GM19025 (cell line): ENCODE measurements at regions not wholly inside any gene's neighbourhood (a gene's known extent, or its start where the extent isn't known, plus 50 kb on each side); places are given as distances from the start of the nearest gene placed in this dataset.

ENCODE experiments used
- ATAC-seq: cut with Tn5 transposase; IDR thresholded peaks from one replicate; pipeline ENCODE4 v1.9.1; 2021; ENCODE audit warnings: mild to moderate bottlenecking, low read depth, moderate library complexity; ENCODE audit not compliant: unreplicated experiment

DNA sequence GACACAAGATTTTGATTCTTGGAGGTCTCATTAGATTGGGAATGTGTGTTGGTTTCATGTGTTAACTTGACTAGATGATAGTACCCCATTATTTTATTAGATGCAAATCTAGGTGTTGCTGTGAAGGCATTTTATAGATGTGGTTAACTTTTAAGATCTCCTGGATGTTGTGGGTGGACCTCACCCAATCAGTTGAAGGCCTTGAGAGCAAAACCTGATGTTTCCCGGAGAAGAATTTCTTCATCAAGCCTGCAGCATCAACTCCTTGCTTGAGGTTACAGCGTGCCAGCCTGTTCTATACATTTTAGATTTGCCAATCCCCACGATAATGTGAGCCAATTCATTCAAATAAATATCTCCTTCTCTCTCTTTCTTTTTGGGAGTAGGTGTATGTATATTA lies 66.8 kb upstream of the EXOC2 start:
- no peak for ATAC-seq

DNA sequence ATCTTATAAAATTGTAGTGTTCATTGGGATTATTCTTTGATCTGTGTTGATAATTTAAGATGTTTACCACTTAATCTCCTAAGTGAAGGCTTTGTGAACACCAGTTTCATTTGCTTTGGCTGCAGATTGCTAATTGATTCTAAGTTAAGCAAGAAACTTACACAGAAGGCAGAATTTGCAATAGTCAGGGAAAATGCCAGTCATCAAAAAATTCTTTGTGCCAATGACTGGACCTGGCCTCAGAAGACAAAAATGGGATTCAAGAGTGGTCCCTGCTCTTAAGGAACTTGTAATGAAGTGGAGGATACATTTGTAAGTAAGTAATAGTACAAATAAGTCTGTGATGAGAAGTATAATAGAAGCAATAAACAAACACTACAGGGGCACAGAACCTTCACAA lies 63.3 kb upstream of the EXOC2 start:
- ATAC-seq = no peak

DNA sequence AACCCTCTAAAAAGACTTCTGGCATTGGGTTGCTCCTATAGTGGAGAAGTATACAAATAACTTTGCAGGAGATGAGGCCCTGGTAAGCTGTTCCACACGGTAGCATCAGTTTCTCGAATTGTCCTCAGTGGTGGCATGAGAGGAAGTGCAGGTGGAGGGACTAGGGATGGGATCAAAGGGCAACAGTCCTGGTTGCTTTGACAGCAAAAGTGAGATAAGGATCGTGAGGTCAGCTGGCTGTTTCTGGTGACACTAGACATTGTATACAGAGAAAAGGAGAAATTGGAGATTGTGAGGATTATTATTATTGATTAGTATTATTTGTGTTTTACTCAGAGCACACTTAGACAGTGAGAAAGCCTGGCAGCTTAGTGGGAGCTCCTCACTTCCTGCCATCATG lies 61.3 kb upstream of the EXOC2 start:
- ATAC-seq = no peak

DNA sequence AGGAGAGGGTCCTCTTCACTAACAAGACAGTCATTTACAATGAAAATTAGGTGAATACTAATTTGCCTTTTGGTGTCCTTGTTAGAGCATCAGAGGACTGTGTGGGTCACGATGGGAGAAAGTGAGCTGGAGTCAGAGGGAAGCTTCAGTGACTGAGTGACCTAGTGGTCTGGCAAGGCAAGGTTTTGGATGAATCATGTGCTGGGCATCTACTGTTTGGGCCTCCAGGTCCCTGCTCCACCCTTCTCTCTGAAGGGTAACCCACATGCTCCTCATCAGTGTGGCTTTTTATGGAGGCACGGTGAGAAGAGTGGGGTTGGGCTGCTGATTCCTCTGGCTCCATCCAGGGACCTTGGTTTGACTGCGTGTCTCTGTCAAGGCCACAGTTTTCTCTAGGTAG lies 60.5 kb upstream of the EXOC2 start:
- no peak for ATAC-seq

DNA sequence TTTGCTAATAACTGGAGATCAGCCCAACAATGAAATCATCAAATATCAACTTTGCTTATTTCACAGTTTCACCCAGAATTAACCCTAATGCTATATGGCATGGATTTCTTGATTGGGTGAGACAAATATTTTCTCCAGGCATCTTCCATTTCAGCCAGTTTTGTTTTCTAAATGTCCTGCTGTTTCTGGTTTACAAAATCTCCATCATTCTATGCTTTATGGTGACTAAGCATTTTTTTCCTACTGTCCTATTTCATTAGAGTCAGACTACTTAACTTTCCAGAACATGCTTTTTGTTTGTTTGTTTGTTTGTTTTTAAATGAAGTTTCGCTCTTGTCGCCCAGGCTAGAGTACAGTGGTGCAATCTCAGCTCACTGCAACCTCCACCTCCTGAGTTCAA lies 59.5 kb upstream of the EXOC2 start:
- ATAC-seq = no peak

DNA sequence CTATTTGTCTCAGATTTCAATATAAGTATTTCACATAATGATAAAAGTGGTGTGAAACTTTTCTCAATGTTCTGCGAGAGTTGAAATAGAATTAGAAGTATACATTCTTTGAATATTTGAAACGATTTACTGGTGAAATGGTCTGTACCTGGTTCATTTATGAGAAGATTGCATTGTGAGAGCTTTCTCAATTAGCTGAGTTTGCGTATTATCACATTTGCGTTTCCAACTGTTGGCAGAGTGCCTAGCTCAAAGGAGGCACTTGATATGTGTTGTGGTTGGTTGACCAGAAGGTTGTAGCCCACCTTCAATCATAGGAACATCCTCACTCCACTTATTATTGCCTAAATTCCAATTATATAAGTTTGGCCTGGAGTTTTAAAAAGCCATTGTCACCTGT lies 58.8 kb upstream of the EXOC2 start:
- no peak for ATAC-seq

DNA sequence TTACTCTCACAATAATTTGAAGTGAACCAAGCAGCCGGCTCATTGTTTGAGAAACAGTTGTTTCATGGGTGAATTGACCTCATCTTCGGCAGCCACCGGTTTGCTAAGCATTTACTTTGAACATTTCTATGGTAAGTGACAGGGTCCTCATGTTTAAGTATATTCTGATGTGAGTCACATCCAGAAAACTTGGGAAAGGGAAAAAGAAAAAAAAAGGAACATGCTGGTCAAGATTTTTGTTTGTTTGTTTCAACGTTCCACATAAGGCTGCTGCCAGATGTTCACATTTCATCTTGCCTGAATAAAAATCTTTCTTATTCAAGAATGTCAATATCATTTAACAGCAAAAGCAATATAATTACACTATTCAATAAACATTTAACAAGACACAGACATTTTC lies 55.0 kb upstream of the EXOC2 start:
- no peak for ATAC-seq

DNA sequence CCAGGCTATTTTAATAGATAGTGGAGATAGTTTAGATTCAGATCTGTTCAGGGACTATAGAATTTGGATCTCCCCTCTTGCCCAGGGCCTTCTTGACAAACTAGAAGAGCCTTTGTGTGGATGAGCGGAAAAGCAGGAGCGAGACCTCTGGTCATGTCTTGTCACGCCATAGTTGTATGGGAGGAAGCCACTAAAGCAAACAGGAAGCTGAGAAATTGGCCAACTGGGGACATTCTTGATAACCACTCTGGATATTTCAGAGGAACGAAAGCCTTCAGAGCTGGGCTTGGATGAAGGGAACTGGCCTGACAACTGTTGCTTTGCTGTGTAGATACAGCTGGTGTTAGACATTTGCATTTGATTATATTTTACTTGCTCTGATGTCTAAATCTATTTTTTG lies 54.1 kb upstream of the EXOC2 start:
- ATAC-seq = no peak

DNA sequence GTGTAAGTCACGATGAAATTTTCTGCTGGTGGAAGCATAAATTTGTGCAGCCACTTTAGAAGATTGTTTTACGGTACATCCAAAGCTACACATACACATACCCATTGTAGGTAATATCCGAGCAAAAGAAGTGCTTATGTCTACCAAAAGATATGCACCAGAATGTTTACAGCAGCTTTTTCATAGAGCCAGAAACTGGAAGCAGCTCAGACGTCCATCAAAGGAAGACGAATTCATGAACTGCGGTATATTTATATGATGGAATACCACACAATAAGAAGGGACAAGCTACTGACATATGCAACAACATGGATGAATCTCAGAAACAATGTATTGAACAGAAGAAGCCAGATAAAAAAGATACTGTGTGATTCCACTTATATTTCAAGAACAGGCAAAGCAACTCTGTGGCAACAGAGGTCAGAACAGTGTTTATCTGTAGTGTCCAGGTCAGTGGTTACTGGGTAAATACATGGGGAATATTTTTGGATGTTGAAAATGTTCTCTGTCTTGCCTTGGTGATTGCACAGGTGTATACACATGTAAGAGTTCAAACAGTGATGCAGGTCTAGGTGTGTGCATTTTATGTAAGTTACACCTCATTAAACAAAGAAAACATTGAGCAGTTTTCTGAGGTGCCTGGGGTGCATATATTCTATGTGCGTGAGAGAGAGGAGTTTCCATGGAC lies 51.9 kb upstream of the EXOC2 start:
- ATAC-seq = no peak

DNA sequence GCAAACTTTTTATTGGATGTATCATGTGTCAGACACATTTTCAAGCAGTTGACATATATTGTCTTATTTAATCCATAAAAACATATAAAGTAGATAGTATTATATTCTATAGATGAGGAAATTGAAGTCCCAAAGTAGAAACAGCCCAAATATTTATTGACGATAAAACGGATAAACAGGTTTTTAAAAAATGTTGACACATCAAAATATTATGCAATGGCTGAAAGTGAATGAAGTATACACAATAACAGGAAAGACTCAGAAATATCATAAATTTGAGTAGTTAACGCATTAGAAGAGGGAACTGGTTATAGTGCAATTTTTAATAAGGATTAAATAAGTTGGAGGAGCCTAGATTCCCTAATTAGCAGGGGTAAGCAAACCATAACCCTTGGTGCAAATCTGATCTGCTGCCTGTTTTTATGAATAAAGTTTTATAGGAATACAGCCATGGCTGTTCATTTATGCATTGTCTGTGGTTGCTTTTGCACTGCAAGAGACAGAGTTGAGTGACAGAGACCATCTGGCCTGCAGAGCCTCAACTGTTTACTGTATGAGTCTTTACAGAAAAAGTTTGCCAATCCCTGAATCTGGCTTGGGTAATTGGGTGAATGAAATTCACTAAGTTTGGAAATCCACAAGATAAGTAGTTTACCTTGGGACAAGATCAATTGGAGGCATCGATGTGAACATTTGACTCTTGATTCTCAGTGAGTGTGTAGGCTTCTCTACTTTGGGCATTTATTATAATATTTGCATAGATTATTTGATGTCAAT lies 50.6 kb upstream of the EXOC2 start:
- ATAC-seq = no peak
